ENCODE measurements at regions not wholly inside any gene's neighbourhood (a gene's known extent, or its start where the extent isn't known, plus 50 kb on each side); places are given as distances from the start of the nearest gene placed in this dataset.

DNA sequence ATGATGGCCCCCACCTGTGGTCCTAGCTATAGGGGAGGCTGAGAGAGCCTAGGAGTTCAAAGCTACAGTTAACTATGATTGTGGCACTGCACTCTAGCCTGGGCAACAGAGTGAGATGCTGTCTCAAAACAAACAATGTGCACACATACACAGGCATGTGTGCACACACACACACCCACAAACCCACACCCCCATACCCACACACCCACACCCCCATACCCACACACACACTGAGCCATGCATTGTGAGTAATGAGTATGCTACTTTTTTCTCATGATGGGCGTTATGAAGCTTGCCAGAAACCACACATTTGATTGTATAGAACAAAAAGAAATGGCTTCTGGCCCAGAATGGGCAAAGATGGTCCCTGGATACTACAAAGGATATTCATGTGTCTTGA is 691.1 kb downstream of the SLC4A3 start:
- Histone ChIP-seq H3K4me1 (no peaks in the 10 kb centered on the region), H3K27me3 (no peaks in the 10 kb centered on the region), H3K36me3 (no peaks in the 10 kb centered on the region), H3K27ac (no peak overlapping the region), H3K4me3 (no peak overlapping the region), H3K9me3 (no peaks in the 10 kb centered on the region)
- no peak for TF ChIP-seq CTCF (IDR thresholded peaks at IDR 0.05)
- no peak for FAIRE-seq
- intact Hi-C loops (cut with DNase I): no loop called here
- DNase-seq: no peak
- no peak for ATAC-seq
- WGBS, 2 donors: 34 to 41% methylated on average over 1 of the region's 1 CpG

DNA sequence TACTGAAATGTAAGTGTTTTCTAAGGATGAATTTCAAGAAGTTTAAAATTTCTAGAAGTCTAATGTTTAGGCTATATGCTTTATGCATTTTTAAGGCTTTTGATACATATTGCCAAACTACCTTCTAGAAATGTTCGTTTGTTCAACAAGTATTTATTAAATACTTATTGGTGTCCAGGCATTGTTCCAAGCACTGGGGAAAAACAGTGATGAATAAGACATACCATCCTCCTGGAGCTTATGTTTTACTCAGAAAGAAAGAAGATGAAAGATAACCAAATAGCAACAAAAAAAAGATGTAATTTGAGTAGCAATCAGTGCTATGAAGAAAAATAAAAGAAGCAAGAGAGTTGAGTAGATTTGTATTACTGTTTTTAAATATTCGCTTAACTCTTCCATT is 692.9 kb downstream of the SLC4A3 start:
- DNase-seq: no peak
- no peaks in the 10 kb centered on the region for H3K27me3 ChIP-seq
- no peaks in the 10 kb centered on the region for H3K4me1 ChIP-seq
- WGBS, 2 donors: 62 to 67% methylated on average over 2 of the region's 2 CpGs
- no peaks in the 10 kb centered on the region for H3K36me3 ChIP-seq
- H3K9me3 ChIP-seq: no peaks in the 10 kb centered on the region
- TF ChIP-seq CTCF (IDR thresholded peaks at IDR 0.05): no peak
- intact Hi-C loops (cut with DNase I): no loop called here
- FAIRE-seq: no peak
- no peak for ATAC-seq
- H3K4me3 ChIP-seq: no peak overlapping the region
- no peak overlapping the region for H3K27ac ChIP-seq

GRCh38 chr2:220332886-220333285 is 705.5 kb downstream of the SLC4A3 start:
- Histone ChIP-seq H3K36me3 (no peaks in the 10 kb centered on the region), H3K27ac (no peak overlapping the region), H3K27me3 (no peaks in the 10 kb centered on the region), H3K4me1 (no peaks in the 10 kb centered on the region), H3K4me3 (no peak overlapping the region), H3K9me3 (no peaks in the 10 kb centered on the region)
- ATAC-seq (no peak), DNase-seq (no peak), FAIRE-seq (no peak)
- TF ChIP-seq CTCF (IDR thresholded peaks at IDR 0.05): no peak
- WGBS, 2 donors: 69 to 78% methylated on average over 1 of the region's 1 CpG
- intact Hi-C loops (cut with DNase I): no loop called here

GRCh38 chr2:220334210-220334609 is 706.8 kb downstream of the SLC4A3 start:
- Histone ChIP-seq H3K4me1 (no peaks in the 10 kb centered on the region), H3K36me3 (no peaks in the 10 kb centered on the region), H3K4me3 (no peak overlapping the region), H3K27me3 (no peaks in the 10 kb centered on the region), H3K27ac (no peak overlapping the region), H3K9me3 (no peaks in the 10 kb centered on the region)
- ATAC-seq: no peak
- TF ChIP-seq CTCF (IDR thresholded peaks at IDR 0.05): no peak
- intact Hi-C loops (cut with DNase I): no loop called here
- no peak for FAIRE-seq
- DNase-seq: no peak

GRCh38 chr2:220334871-220335590 is 707.6 kb downstream of the SLC4A3 start:
- WGBS, 2 donors: 76 to 78% methylated on average over 4 of the region's 4 CpGs
- Histone ChIP-seq H3K4me3 (no peak overlapping the region), H3K27me3 (no peaks in the 10 kb centered on the region), H3K4me1 (no peaks in the 10 kb centered on the region), H3K36me3 (no peaks in the 10 kb centered on the region), H3K9me3 (no peaks in the 10 kb centered on the region), H3K27ac (no peak overlapping the region)
- ATAC-seq (no peak), DNase-seq (no peak), FAIRE-seq (no peak)
- intact Hi-C loops (cut with DNase I): no loop called here
- TF ChIP-seq CTCF (IDR thresholded peaks at IDR 0.05): no peak

Data from pancreas (tissue), 10 donors.